DND-41 (cell line): ENCODE measurements at regions not wholly inside any gene's neighbourhood (a gene's known extent, or its start where the extent isn't known, plus 50 kb on each side); places are given as distances from the start of the nearest gene placed in this dataset.

ENCODE experiments used
- ATAC-seq: fragments of 200-7000 bp; cut with Tn5 transposase; 3 replicates; pipeline ENCODE4 v1.9.1; 2021; ENCODE audit warnings: low read depth; ENCODE audit not compliant: insufficient read depth
- DNase-seq: peaks from one replicate; pipeline ENCODE4 v3.0.0-alpha.2; 2020
- H2AFZ ChIP-seq: 2 replicates; pipeline ENCODE4 v1.6.0; 2012; ENCODE audit warnings: low read depth, low read length
- H3K27ac ChIP-seq: 2 replicates; pipeline ENCODE4 v1.5.1; 2012; ENCODE audit warnings: low read length, inconsistent platforms
- H3K27me3 ChIP-seq: fragments of 200-600 bp; sonication (generic); 2 replicates; pipeline ENCODE4 v1.6.0; 2012; ENCODE audit warnings: low read length, mild to moderate bottlenecking, inconsistent platforms; ENCODE audit not compliant: insufficient read depth, poor library complexity
- H3K36me3 ChIP-seq: 2 replicates; pipeline ENCODE4 v1.5.1; 2012; ENCODE audit warnings: low read length, inconsistent platforms; ENCODE audit not compliant: insufficient read depth
- H3K4me1 ChIP-seq: 2 replicates; pipeline ENCODE4 v1.5.1; 2012; ENCODE audit warnings: mild to moderate bottlenecking, low read length; ENCODE audit not compliant: insufficient read depth
- H3K4me2 ChIP-seq: 2 replicates; pipeline ENCODE4 v1.6.0; 2012; ENCODE audit warnings: mild to moderate bottlenecking, moderate library complexity, low read length, inconsistent platforms; ENCODE audit not compliant: insufficient read depth
- H3K4me3 ChIP-seq, 2 experiments: fragments of 200-600 bp in 1 of 2; shearing (Covaris generic) in 1 of 2; 2 replicates each; pipeline ENCODE4 v1.5.1; 2012 to 2016; ENCODE audit warnings: inconsistent platforms in 2 of 2, low read length in 2 of 2, mild to moderate bottlenecking in 2 of 2, low read depth in 1 of 2, moderate library complexity in 1 of 2
- H3K79me2 ChIP-seq: 2 replicates; pipeline ENCODE4 v1.6.0; 2012; ENCODE audit warnings: low read length, inconsistent platforms; ENCODE audit not compliant: insufficient read depth
- H3K9ac ChIP-seq: 2 replicates; pipeline ENCODE4 v1.6.0; 2012; ENCODE audit warnings: low read depth, mild to moderate bottlenecking, inconsistent platforms, low read length, moderate library complexity
- H3K9me3 ChIP-seq: 2 replicates; pipeline ENCODE4 v1.5.1; 2012; ENCODE audit warnings: low read length, moderate library complexity, mild to moderate bottlenecking, inconsistent platforms; ENCODE audit not compliant: insufficient read depth, severe bottlenecking
- H4K20me1 ChIP-seq: 2 replicates; pipeline ENCODE4 v1.6.0; 2012; ENCODE audit warnings: low read length; ENCODE audit not compliant: insufficient read depth
- CTCF ChIP-seq: IDR thresholded peaks from 2 replicates; pipeline ENCODE4 v1.5.1; 2012; ENCODE audit warnings: borderline replicate concordance, low read length, moderate library complexity, mild to moderate bottlenecking; ENCODE audit not compliant: poor library complexity, severe bottlenecking; ENCODE audit errors: extremely low read depth
- EZH2 ChIP-seq: IDR thresholded peaks from 3 replicates; pipeline ENCODE4 v1.6.1; 2012; ENCODE audit warnings: borderline replicate concordance, low read depth, mild to moderate bottlenecking, moderate library complexity, low read length, inconsistent platforms; ENCODE audit not compliant: severe bottlenecking

GRCh38 chrY:19077698-19078113 lies 304.2 kb upstream of the HSFY2 start:
- DNase-seq (no peak), ATAC-seq (no peak)
- no peaks in the 10 kb centered on the region for H3K27me3 ChIP-seq
- no peak overlapping the region for H3K27ac ChIP-seq
- H4K20me1 ChIP-seq: no peaks in the 10 kb centered on the region
- 0 out of 4 replicates have a peak overlapping the region, but pooled peaks of 1 of the 2 experiments have one; percentile 63 for H3K4me3 ChIP-seq
- no peaks in the 10 kb centered on the region for H3K36me3 ChIP-seq
- H3K9ac ChIP-seq: no peak overlapping the region
- H3K4me1 ChIP-seq: peaks cover 20% of the 10 kb centered on the region
- TF ChIP-seq CTCF (no peak), EZH2 (no peak)
- no peak overlapping the region for H3K4me2 ChIP-seq
- H2AFZ ChIP-seq: no peak overlapping the region
- H3K9me3 ChIP-seq: no peaks in the 10 kb centered on the region
- 0 out of 2 replicates have a peak, but pooled peaks cover 2% of the 10 kb centered on the region for H3K79me2 ChIP-seq

GRCh38 chrY:19076846-19077697 lies 303.5 kb upstream of the HSFY2 start:
- Histone ChIP-seq H3K4me2 (peak overlapping the region; percentile 79), H3K27me3 (no peaks in the 10 kb centered on the region), H3K9ac (peak overlapping the region; percentile 58; the same call in 1 of the 2 replicates), H4K20me1 (no peaks in the 10 kb centered on the region), H3K4me3 (peak overlapping the region in 1 of 2 experiments; percentile 63; a peak in 3 of 4 replicates), H3K4me1 (peaks cover 20% of the 10 kb centered on the region), H3K9me3 (no peaks in the 10 kb centered on the region), H3K79me2 (0 out of 2 replicates have a peak, but pooled peaks cover 2% of the 10 kb centered on the region), H3K36me3 (no peaks in the 10 kb centered on the region), H2AFZ (no peak overlapping the region), H3K27ac (no peak overlapping the region)
- DNase-seq (no peak), ATAC-seq (peak; percentile 13; the same call in 2 of the 3 replicates)
- no peak for TF ChIP-seq CTCF
- TF ChIP-seq EZH2: no peak

GRCh38 chrY:19075471-19076253 lies 302.1 kb upstream of the HSFY2 start:
- peak overlapping the region; percentile 37 to 63; a peak in 3 of 4 replicates for H3K4me3 ChIP-seq
- H3K27ac ChIP-seq: peak overlapping the region; percentile 81
- no peaks in the 10 kb centered on the region for H3K36me3 ChIP-seq
- TF ChIP-seq CTCF (no peak), EZH2 (no peak)
- peak overlapping the region; percentile 83 for H2AFZ ChIP-seq
- DNase-seq (peak; percentile 77), ATAC-seq (peak; percentile 91)
- peak overlapping the region; percentile 58 for H3K9ac ChIP-seq
- no peaks in the 10 kb centered on the region for H3K9me3 ChIP-seq
- H3K27me3 ChIP-seq: no peaks in the 10 kb centered on the region
- H4K20me1 ChIP-seq: no peaks in the 10 kb centered on the region
- H3K4me2 ChIP-seq: peak overlapping the region; percentile 79
- H3K79me2 ChIP-seq: 0 out of 2 replicates have a peak, but pooled peaks cover 2% of the 10 kb centered on the region
- peaks cover 20% of the 10 kb centered on the region for H3K4me1 ChIP-seq
